Activated CD4-positive, alpha-beta T cell treated with anti-CD3 and anti-CD28 coated beads for 36 hours (primary cell): ENCODE measurements at regions not wholly inside any gene's neighbourhood (a gene's known extent, or its start where the extent isn't known, plus 50 kb on each side); places are given as distances from the start of the nearest gene placed in this dataset.

ENCODE experiments used
- ATAC-seq: fragments of 200-7000 bp; cut with Tn5 transposase; one replicate; pipeline ENCODE4 v1.10.0; 2021; ENCODE audit warnings: mild to moderate bottlenecking, moderate library complexity
- CTCF ChIA-PET: fragments of 350-600 bp; sonication (Branson Sonifier 250); formaldehyde crosslinking; loops from one replicate; lab custom pipeline; 2021; ENCODE audit warnings: antibody characterized with exemption; lab: Charles Lee
- POLR2A ChIA-PET: fragments of 350-600 bp; sonication (Branson Sonifier 250); formaldehyde crosslinking; loops from one replicate; lab custom pipeline; 2021; ENCODE audit warnings: antibody characterized with exemption, inconsistent platforms; lab: Charles Lee
- DNase-seq: peaks from one replicate; pipeline ENCODE4 v3.0.0-alpha.2; 2020
- H3K27ac Mint-ChIP-seq: one replicate; pipeline ENCODE4 v1.8.0; 2021; ENCODE audit warnings: mixed read lengths
- H3K27me3 Mint-ChIP-seq: one replicate; pipeline ENCODE4 v1.8.0; 2021; ENCODE audit warnings: mixed read lengths
- H3K36me3 Mint-ChIP-seq: one replicate; pipeline ENCODE4 v1.8.0; 2021; ENCODE audit warnings: low read depth, mixed read lengths
- H3K4me1 Mint-ChIP-seq: one replicate; pipeline ENCODE4 v1.8.0; 2021; ENCODE audit warnings: mixed read lengths
- H3K4me3 Mint-ChIP-seq: one replicate; pipeline ENCODE4 v1.8.0; 2021; ENCODE audit warnings: mild to moderate bottlenecking, moderate library complexity, mixed read lengths
- H3K9me3 Mint-ChIP-seq: one replicate; pipeline ENCODE4 v1.8.0; 2021; ENCODE audit warnings: low read depth, mixed read lengths
- intact Hi-C, 2 experiments: fragments of 100-400 bp; cut with DNase I in 1 of 2; cut with micrococcal nuclease in 1 of 2; formaldehyde crosslinking; loops; one replicate each; pipeline versions ENCODE4 v1.14.2 to v1.15.1; 2022 to 2024; cut with DNase I, micrococcal nuclease

DNA sequence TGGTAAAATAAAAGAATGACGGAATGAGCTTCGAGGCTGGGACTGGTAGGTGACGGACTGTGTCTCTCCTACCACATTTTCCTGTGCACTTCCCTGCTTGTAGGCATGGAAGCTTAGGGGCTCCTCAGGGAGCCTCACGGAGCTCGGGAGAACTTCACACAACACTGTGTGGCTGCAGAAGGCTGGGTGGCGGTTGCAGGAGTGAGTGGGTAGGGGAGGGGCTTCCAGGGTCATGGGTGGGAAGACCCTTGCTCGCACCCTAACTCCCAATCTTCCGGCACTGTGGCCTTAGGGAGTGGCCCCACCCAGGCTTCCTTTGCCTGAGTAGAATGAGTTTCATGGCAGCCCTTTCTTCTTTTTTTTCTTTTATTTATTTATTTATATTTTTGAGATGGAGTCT is 128.6 kb downstream of the INHBB start:
- Mint-ChIP-seq H3K27ac (no peak overlapping the region), H3K9me3 (peaks cover 2% of the 10 kb centered on the region)
- CTCF ChIA-PET, result no interaction called here

GRCh38 chr2:120476141-120476540 is 130.2 kb downstream of the INHBB start:
- Mint-ChIP-seq H3K4me1 (no peaks in the 10 kb centered on the region), H3K4me3 (no peak overlapping the region), H3K27me3 (no peaks in the 10 kb centered on the region), H3K9me3 (peaks cover 2% of the 10 kb centered on the region), H3K36me3 (no peaks in the 10 kb centered on the region), H3K27ac (no peak overlapping the region)
- ATAC-seq (no peak), DNase-seq (no peak)
- ChIA-PET CTCF (interaction anchor here (0.7 kb wide), 1 partner anchor 193 kb away, joined by 4 read pairs; no protein-coding TSS in a partner anchor), POLR2A (no interaction called here)
- intact Hi-C loops, result no loop called here

More for the DNA sequence above, 128.6 kb downstream of the INHBB start:
- no peak overlapping the region for H3K4me3 Mint-ChIP-seq
- POLR2A ChIA-PET, result no interaction called here
- no peaks in the 10 kb centered on the region for H3K4me1 Mint-ChIP-seq
- no peak for ATAC-seq
- H3K36me3 Mint-ChIP-seq, result no peaks in the 10 kb centered on the region
- intact Hi-C loops, result no loop called here
- H3K27me3 Mint-ChIP-seq, result no peaks in the 10 kb centered on the region
- DNase-seq, result no peak

GRCh38 chr2:120477198-120477597 is 131.3 kb downstream of the INHBB start:
- no peak overlapping the region for H3K27ac Mint-ChIP-seq
- intact Hi-C loops, result no loop called here
- ChIA-PET POLR2A (no interaction called here), CTCF (no interaction called here)
- no peaks in the 10 kb centered on the region for H3K4me1 Mint-ChIP-seq
- ATAC-seq (no peak), DNase-seq (no peak)
- no peaks in the 10 kb centered on the region for H3K36me3 Mint-ChIP-seq
- H3K9me3 Mint-ChIP-seq, result peaks cover 2% of the 10 kb centered on the region
- no peak overlapping the region for H3K4me3 Mint-ChIP-seq
- no peaks in the 10 kb centered on the region for H3K27me3 Mint-ChIP-seq

DNA sequence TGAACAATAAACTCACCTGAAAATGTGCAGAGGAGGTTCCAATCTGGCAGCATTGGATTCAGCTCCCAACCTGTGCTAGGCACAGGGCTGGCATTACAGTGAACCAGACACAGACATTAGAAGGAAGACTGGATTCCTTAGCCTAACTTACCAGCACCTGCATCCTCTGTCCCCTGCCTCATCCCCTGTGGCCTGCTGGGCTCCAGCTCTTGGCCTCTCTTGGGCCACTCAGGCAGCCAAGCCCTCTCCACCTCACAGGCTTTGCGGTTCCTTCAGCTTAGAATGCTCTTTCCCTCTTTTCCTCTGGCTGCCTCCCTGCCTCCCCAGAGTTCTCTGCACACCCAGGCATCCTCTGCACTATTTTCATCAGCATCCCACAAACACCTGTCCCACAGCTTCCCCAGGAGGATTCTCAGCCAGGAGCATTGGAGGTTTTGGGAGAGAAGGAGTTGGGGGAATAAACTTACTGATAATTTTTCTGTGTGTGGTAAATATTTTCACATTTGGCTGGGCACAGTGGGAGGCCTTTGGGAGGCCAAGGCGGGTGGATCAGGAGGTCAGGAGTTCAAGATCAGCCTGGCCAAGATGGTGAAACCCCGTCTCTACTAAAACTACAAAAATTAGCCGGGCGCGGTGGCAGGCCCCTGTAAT is 132.0 kb downstream of the INHBB start:
- Mint-ChIP-seq H3K4me1 (no peaks in the 10 kb centered on the region), H3K27ac (no peak overlapping the region), H3K27me3 (no peaks in the 10 kb centered on the region), H3K36me3 (no peaks in the 10 kb centered on the region), H3K4me3 (no peak overlapping the region), H3K9me3 (no peaks in the 10 kb centered on the region)
- ChIA-PET CTCF (interaction anchor here (0.7 kb wide), 1 partner anchor 1542 kb away, joined by 3 read pairs; no protein-coding TSS in a partner anchor), POLR2A (no interaction called here)
- ATAC-seq (no peak), DNase-seq (no peak)
- intact Hi-C loops, result no loop called here

DNA sequence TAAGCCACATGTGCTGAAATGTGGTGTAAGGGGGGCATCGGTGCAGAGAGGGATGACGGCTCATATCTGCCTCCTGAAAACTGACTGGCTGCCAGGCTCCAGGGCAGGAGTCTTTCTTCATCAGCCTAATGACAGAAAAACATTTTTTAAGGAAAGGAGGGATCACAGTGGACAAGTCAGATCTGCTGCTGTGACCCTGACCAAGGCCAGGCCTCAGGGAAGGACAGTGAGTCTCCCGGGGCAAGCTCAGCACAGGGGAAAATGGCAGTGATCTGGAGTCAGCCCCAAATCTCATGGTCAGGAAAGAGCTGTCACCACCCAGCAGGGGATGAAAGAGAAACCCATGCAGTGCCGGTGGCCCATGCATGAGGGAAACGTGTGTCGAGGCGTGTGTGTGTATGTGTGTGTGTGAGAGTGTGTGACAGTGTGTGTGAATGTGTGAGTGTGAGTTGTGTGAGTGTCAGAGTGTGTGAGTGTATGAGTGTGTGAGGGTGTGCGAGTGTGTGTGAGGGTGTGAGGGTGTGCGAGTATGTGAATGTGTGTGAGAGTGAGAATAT is 134.5 kb downstream of the INHBB start:
- H3K27me3 Mint-ChIP-seq, result no peaks in the 10 kb centered on the region
- H3K4me1 Mint-ChIP-seq, result no peaks in the 10 kb centered on the region
- no peaks in the 10 kb centered on the region for H3K9me3 Mint-ChIP-seq
- ChIA-PET POLR2A (no interaction called here), CTCF (no interaction called here)
- ATAC-seq (no peak), DNase-seq (no peak)
- no peak overlapping the region for H3K4me3 Mint-ChIP-seq
- H3K36me3 Mint-ChIP-seq, result no peaks in the 10 kb centered on the region
- intact Hi-C loops, result no loop called here
- H3K27ac Mint-ChIP-seq, result no peak overlapping the region

DNA sequence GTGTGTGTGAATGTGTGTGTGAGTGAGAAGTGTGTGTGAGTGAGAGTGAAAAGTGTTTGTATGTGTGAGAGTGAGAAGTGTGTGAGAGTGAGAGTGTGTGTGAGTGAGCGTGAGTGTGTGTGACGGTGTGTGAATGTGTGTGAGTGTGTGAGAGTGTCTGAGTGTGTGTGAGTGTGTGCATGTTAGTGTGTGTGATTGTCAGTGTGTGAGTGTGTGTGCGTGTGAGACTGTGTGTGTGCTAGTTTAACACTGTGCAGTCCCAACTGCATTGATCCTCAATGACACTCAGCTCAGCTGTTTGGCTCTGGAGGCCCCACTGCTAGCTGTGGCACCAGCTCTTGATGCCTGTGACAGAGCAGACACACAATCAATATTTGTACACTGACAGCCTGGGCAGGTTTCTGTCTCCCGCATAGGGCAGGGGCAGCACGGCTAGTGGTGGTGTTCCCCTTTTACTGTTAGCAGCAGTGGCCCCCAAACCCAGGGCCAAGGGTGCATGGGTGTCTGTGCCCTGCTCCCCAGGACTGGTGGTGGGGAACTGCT is 135.0 kb downstream of the INHBB start:
- DNase-seq, result no peak
- H3K27ac Mint-ChIP-seq, result no peak overlapping the region
- no peaks in the 10 kb centered on the region for H3K27me3 Mint-ChIP-seq
- ChIA-PET CTCF (interaction anchor here (0.6 kb wide), 1 partner anchor 64 kb away, joined by 4 read pairs; no protein-coding TSS in a partner anchor), POLR2A (no interaction called here)
- no peak overlapping the region for H3K4me3 Mint-ChIP-seq
- ATAC-seq, result no peak
- no peaks in the 10 kb centered on the region for H3K4me1 Mint-ChIP-seq
- no peaks in the 10 kb centered on the region for H3K9me3 Mint-ChIP-seq
- no peaks in the 10 kb centered on the region for H3K36me3 Mint-ChIP-seq
- intact Hi-C loops, result no loop called here

- Mint-ChIP-seq H3K9me3 (no peaks in the 10 kb centered on the region), H3K4me3 (no peak overlapping the region), H3K27me3 (no peaks in the 10 kb centered on the region), H3K4me1 (no peaks in the 10 kb centered on the region), H3K36me3 (no peaks in the 10 kb centered on the region), H3K27ac (no peak overlapping the region)
- ATAC-seq (no peak), DNase-seq (no peak)
- intact Hi-C loops, result no loop called here
- CTCF ChIA-PET, result interaction anchor here (0.6 kb wide), 2 partner anchors 65 to 196 kb away, joined by 3 to 4 read pairs; no protein-coding TSS in a partner anchor
- POLR2A ChIA-PET, result no interaction called here
These were observed 135.7 kb downstream of the INHBB start for GRCh38 chr2:120481446-120482194.

- no peak for ATAC-seq
- no peak overlapping the region for H3K4me3 Mint-ChIP-seq
- no peaks in the 10 kb centered on the region for H3K36me3 Mint-ChIP-seq
- no peaks in the 10 kb centered on the region for H3K27me3 Mint-ChIP-seq
- no peaks in the 10 kb centered on the region for H3K4me1 Mint-ChIP-seq
- no peaks in the 10 kb centered on the region for H3K9me3 Mint-ChIP-seq
- intact Hi-C loops, result no loop called here
- no peak for DNase-seq
- CTCF ChIA-PET, result interaction anchor here (0.6 kb wide), 1 partner anchor 196 kb away, joined by 3 read pairs; no protein-coding TSS in a partner anchor
- POLR2A ChIA-PET, result no interaction called here
- no peak overlapping the region for H3K27ac Mint-ChIP-seq
These were observed 136.4 kb downstream of the INHBB start for GRCh38 chr2:120482334-120482733.

- intact Hi-C loops, result no loop called here
- Mint-ChIP-seq H3K4me1 (no peaks in the 10 kb centered on the region), H3K9me3 (no peaks in the 10 kb centered on the region), H3K36me3 (no peaks in the 10 kb centered on the region), H3K4me3 (no peak overlapping the region), H3K27ac (no peak overlapping the region), H3K27me3 (no peaks in the 10 kb centered on the region)
- CTCF ChIA-PET, result interaction anchor here (1.0 kb wide), 1 partner anchor 21 kb away, joined by 3 read pairs; no protein-coding TSS in a partner anchor
- DNase-seq (no peak), ATAC-seq (no peak)
- POLR2A ChIA-PET, result no interaction called here
These were observed 137.4 kb downstream of the INHBB start for GRCh38 chr2:120483355-120483754.

DNA sequence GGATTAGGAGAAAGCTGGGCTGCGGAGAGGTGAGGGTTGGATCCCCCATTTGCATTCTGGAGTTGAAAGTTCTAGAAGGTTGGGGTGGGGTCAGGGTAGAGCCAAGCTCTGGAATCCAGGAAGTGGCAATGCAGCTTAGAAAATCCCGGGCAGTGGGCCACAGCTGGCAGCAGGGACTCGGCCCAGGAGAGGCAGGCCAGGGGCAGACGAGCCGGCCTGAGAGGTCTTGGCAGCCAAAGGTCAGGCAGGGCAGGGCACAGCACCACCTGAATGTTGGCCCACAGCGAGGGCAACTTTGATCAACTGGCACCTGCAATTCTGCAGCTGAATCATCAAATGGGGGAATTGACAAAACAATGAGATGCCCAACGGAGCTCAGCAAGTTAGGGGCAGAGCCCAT is 139.2 kb downstream of the INHBB start:
- DNase-seq, result no peak
- no peaks in the 10 kb centered on the region for H3K9me3 Mint-ChIP-seq
- ChIA-PET CTCF (no interaction called here), POLR2A (no interaction called here)
- no peak for ATAC-seq
- no peaks in the 10 kb centered on the region for H3K27me3 Mint-ChIP-seq
- H3K27ac Mint-ChIP-seq, result no peak overlapping the region
- no peaks in the 10 kb centered on the region for H3K4me1 Mint-ChIP-seq
- intact Hi-C loops, result no loop called here
- H3K36me3 Mint-ChIP-seq, result no peaks in the 10 kb centered on the region
- H3K4me3 Mint-ChIP-seq, result no peak overlapping the region

- no peaks in the 10 kb centered on the region for H3K9me3 Mint-ChIP-seq
- ChIA-PET POLR2A (no interaction called here), CTCF (interaction anchor here (0.7 kb wide), 1 partner anchor 410 kb away, joined by 3 read pairs; no protein-coding TSS in a partner anchor)
- H3K27ac Mint-ChIP-seq, result no peak overlapping the region
- no peak overlapping the region for H3K4me3 Mint-ChIP-seq
- peaks cover 3% of the 10 kb centered on the region for H3K27me3 Mint-ChIP-seq
- no peaks in the 10 kb centered on the region for H3K4me1 Mint-ChIP-seq
- no peaks in the 10 kb centered on the region for H3K36me3 Mint-ChIP-seq
- DNase-seq (no peak), ATAC-seq (no peak)
- intact Hi-C loops, result no loop called here
These were observed 140.5 kb downstream of the INHBB start for GRCh38 chr2:120486441-120486840.
